22Rv1 (cell line): ENCODE measurements at regions not wholly inside any gene's neighbourhood (a gene's known extent, or its start where the extent isn't known, plus 50 kb on each side); places are given as distances from the start of the nearest gene placed in this dataset.

Source experiments
- H3K27ac ChIP-seq: fragments of 450-650 bp; 2 replicates; pipeline ENCODE4 v1.5.1; 2017
- CTCF ChIP-seq: fragments of 450-650 bp; IDR thresholded peaks from 2 replicates; pipeline ENCODE4 v1.5.1; 2017; ENCODE audit warnings: mild to moderate bottlenecking
- ZFX ChIP-seq: fragments of 450-650 bp; IDR thresholded peaks from 2 replicates; pipeline ENCODE4 v1.6.1; 2017; ENCODE audit warnings: antibody characterized with exemption, borderline replicate concordance

- no peak overlapping the region for H3K27ac ChIP-seq
- TF ChIP-seq ZFX (no peak), CTCF (no peak)
These were observed 419.4 kb downstream of the PTPRC start for GRCh38 chr1:199058281-199058680.

- peak overlapping the region; percentile 19 for H3K27ac ChIP-seq
- no peak for TF ChIP-seq ZFX
- TF ChIP-seq CTCF, result no peak
These were observed 426.1 kb downstream of the PTPRC start for GRCh38 chr1:199064971-199065370.

GRCh38 chr1:199067483-199067882 lies 428.6 kb downstream of the PTPRC start:
- H3K27ac ChIP-seq, result no peak overlapping the region
- no peak for TF ChIP-seq ZFX

- TF ChIP-seq CTCF (no peak), ZFX (no peak)
- no peak overlapping the region for H3K27ac ChIP-seq
These were observed 432.2 kb downstream of the PTPRC start for GRCh38 chr1:199071080-199071479.

- TF ChIP-seq ZFX (no peak), CTCF (no peak)
- no peak overlapping the region for H3K27ac ChIP-seq
These were observed 434.3 kb downstream of the PTPRC start for GRCh38 chr1:199073166-199073565.

- H3K27ac ChIP-seq, result no peak overlapping the region
These were observed 437.0 kb downstream of the PTPRC start for GRCh38 chr1:199075792-199076191.

GRCh38 chr1:199079994-199080393 lies 441.2 kb downstream of the PTPRC start:
- TF ChIP-seq CTCF (no peak), ZFX (no peak)
- no peak overlapping the region for H3K27ac ChIP-seq

More at GRCh38 chr1:199075792-199076191, 437.0 kb downstream of the PTPRC start:
- TF ChIP-seq ZFX (no peak), CTCF (no peak)

- H3K27ac ChIP-seq, result no peak overlapping the region
- no peak for TF ChIP-seq ZFX
- no peak for TF ChIP-seq CTCF
These were observed 442.9 kb downstream of the PTPRC start for GRCh38 chr1:199081739-199082138.
